ENCODE measurements at regions not wholly inside any gene's neighbourhood (a gene's known extent, or its start where the extent isn't known, plus 50 kb on each side); places are given as distances from the start of the nearest gene placed in this dataset.
"Not testable (repeated sequence)": the region's sequence is repeated elsewhere in the genome, so short reads cannot be mapped to it uniquely, and the experiment has no call there.

- no peaks in the 10 kb centered on the region for H3K4me1 Mint-ChIP-seq (ENCODE audit: low read depth)
- no peaks in the 10 kb centered on the region for H3K9me3 Mint-ChIP-seq
- H3K27ac Mint-ChIP-seq = no peak overlapping the region
- H3K27me3 Mint-ChIP-seq = peaks cover 6% of the 10 kb centered on the region
- no peak overlapping the region for H3K4me3 Mint-ChIP-seq
- no peaks in the 10 kb centered on the region for H3K36me3 Mint-ChIP-seq (ENCODE audit: low read depth)
Measured at GRCh38 chr5:36505021-36505420, 101.4 kb upstream of the SLC1A3 start.

GRCh38 chr5:36507332-36507952 lies 99.0 kb upstream of the SLC1A3 start:
- H3K9me3 Mint-ChIP-seq = no peaks in the 10 kb centered on the region
- peaks cover 6% of the 10 kb centered on the region for H3K27me3 Mint-ChIP-seq
- no peaks in the 10 kb centered on the region for H3K4me1 Mint-ChIP-seq (ENCODE audit: low read depth)
- H3K27ac Mint-ChIP-seq = no peak overlapping the region
- no peak overlapping the region for H3K4me3 Mint-ChIP-seq
- H3K36me3 Mint-ChIP-seq (ENCODE audit: low read depth) = no peaks in the 10 kb centered on the region

- H3K27me3 Mint-ChIP-seq; H3K9me3 Mint-ChIP-seq; H3K4me1 Mint-ChIP-seq (ENCODE audit: low read depth); H3K4me3 Mint-ChIP-seq; H3K27ac Mint-ChIP-seq; H3K36me3 Mint-ChIP-seq (ENCODE audit: low read depth): not testable (repeated sequence)
Measured at GRCh38 chr5:36508331-36508730, 98.1 kb upstream of the SLC1A3 start.

- H3K9me3 Mint-ChIP-seq; H3K4me1 Mint-ChIP-seq (ENCODE audit: low read depth); H3K27me3 Mint-ChIP-seq; H3K4me3 Mint-ChIP-seq; H3K36me3 Mint-ChIP-seq (ENCODE audit: low read depth); H3K27ac Mint-ChIP-seq: not testable (repeated sequence)
Measured at GRCh38 chr5:36513647-36514046, 92.8 kb upstream of the SLC1A3 start.

- H3K36me3 Mint-ChIP-seq (ENCODE audit: low read depth) = no peaks in the 10 kb centered on the region
- H3K9me3 Mint-ChIP-seq = no peaks in the 10 kb centered on the region
- no peak overlapping the region for H3K27ac Mint-ChIP-seq
- H3K27me3 Mint-ChIP-seq = no peaks in the 10 kb centered on the region
- no peak overlapping the region for H3K4me3 Mint-ChIP-seq
- no peaks in the 10 kb centered on the region for H3K4me1 Mint-ChIP-seq (ENCODE audit: low read depth)
Measured at GRCh38 chr5:36519881-36520280, 86.5 kb upstream of the SLC1A3 start.

- Mint-ChIP-seq H3K36me3 (ENCODE audit: low read depth) (no peaks in the 10 kb centered on the region), H3K9me3 (no peaks in the 10 kb centered on the region), H3K27me3 (no peaks in the 10 kb centered on the region), H3K27ac (peak overlapping the region; percentile 9), H3K4me1 (ENCODE audit: low read depth) (no peaks in the 10 kb centered on the region), H3K4me3 (no peak overlapping the region)
Measured at GRCh38 chr5:36521219-36521618, 85.2 kb upstream of the SLC1A3 start.

GRCh38 chr5:36521838-36522745 lies 84.3 kb upstream of the SLC1A3 start:
- no peak overlapping the region for H3K27ac Mint-ChIP-seq
- H3K36me3 Mint-ChIP-seq (ENCODE audit: low read depth) = no peaks in the 10 kb centered on the region
- H3K27me3 Mint-ChIP-seq = no peaks in the 10 kb centered on the region
- no peaks in the 10 kb centered on the region for H3K4me1 Mint-ChIP-seq (ENCODE audit: low read depth)
- H3K4me3 Mint-ChIP-seq = no peak overlapping the region
- H3K9me3 Mint-ChIP-seq = no peaks in the 10 kb centered on the region

GRCh38 chr5:36522746-36523065 lies 83.7 kb upstream of the SLC1A3 start:
- Mint-ChIP-seq H3K27me3 (no peaks in the 10 kb centered on the region), H3K27ac (no peak overlapping the region), H3K4me1 (ENCODE audit: low read depth) (no peaks in the 10 kb centered on the region), H3K4me3 (no peak overlapping the region), H3K36me3 (ENCODE audit: low read depth) (no peaks in the 10 kb centered on the region), H3K9me3 (no peaks in the 10 kb centered on the region)

- Mint-ChIP-seq H3K4me3 (no peak overlapping the region), H3K9me3 (no peaks in the 10 kb centered on the region), H3K36me3 (ENCODE audit: low read depth) (no peaks in the 10 kb centered on the region), H3K4me1 (ENCODE audit: low read depth) (no peaks in the 10 kb centered on the region), H3K27ac (no peak overlapping the region), H3K27me3 (no peaks in the 10 kb centered on the region)
Measured at GRCh38 chr5:36523450-36523849, 83.0 kb upstream of the SLC1A3 start.

GRCh38 chr5:36523926-36524325 lies 82.5 kb upstream of the SLC1A3 start:
- H3K27me3 Mint-ChIP-seq = no peaks in the 10 kb centered on the region
- no peaks in the 10 kb centered on the region for H3K36me3 Mint-ChIP-seq (ENCODE audit: low read depth)
- no peaks in the 10 kb centered on the region for H3K9me3 Mint-ChIP-seq
- no peak overlapping the region for H3K27ac Mint-ChIP-seq
- H3K4me1 Mint-ChIP-seq (ENCODE audit: low read depth) = no peaks in the 10 kb centered on the region
- no peak overlapping the region for H3K4me3 Mint-ChIP-seq

GRCh38 chr5:36526537-36526936 lies 79.9 kb upstream of the SLC1A3 start:
- Mint-ChIP-seq H3K27me3 (peaks cover 4% of the 10 kb centered on the region), H3K4me3 (no peak overlapping the region), H3K27ac (no peak overlapping the region), H3K36me3 (ENCODE audit: low read depth) (no peaks in the 10 kb centered on the region), H3K9me3 (no peaks in the 10 kb centered on the region), H3K4me1 (ENCODE audit: low read depth) (no peaks in the 10 kb centered on the region)

GRCh38 chr5:36528588-36528987 lies 77.8 kb upstream of the SLC1A3 start:
- no peaks in the 10 kb centered on the region for H3K36me3 Mint-ChIP-seq (ENCODE audit: low read depth)
- H3K4me3 Mint-ChIP-seq = no peak overlapping the region
- H3K27ac Mint-ChIP-seq = no peak overlapping the region
- peaks cover 12% of the 10 kb centered on the region for H3K27me3 Mint-ChIP-seq
- no peaks in the 10 kb centered on the region for H3K4me1 Mint-ChIP-seq (ENCODE audit: low read depth)
- H3K9me3 Mint-ChIP-seq = no peaks in the 10 kb centered on the region

GRCh38 chr5:36529142-36529541 lies 77.3 kb upstream of the SLC1A3 start:
- Mint-ChIP-seq H3K27ac (no peak overlapping the region), H3K4me1 (ENCODE audit: low read depth) (no peaks in the 10 kb centered on the region), H3K27me3 (peaks cover 12% of the 10 kb centered on the region), H3K9me3 (no peaks in the 10 kb centered on the region), H3K4me3 (no peak overlapping the region), H3K36me3 (ENCODE audit: low read depth) (no peaks in the 10 kb centered on the region)

GRCh38 chr5:36530215-36530614 lies 76.2 kb upstream of the SLC1A3 start:
- no peaks in the 10 kb centered on the region for H3K36me3 Mint-ChIP-seq (ENCODE audit: low read depth)
- H3K4me1 Mint-ChIP-seq (ENCODE audit: low read depth) = no peaks in the 10 kb centered on the region

GRCh38 chr5:36531401-36531800 lies 75.0 kb upstream of the SLC1A3 start:
- Mint-ChIP-seq H3K4me1 (ENCODE audit: low read depth) (no peaks in the 10 kb centered on the region), H3K9me3 (no peaks in the 10 kb centered on the region), H3K27me3 (peaks cover 12% of the 10 kb centered on the region), H3K4me3 (no peak overlapping the region), H3K27ac (no peak overlapping the region), H3K36me3 (ENCODE audit: low read depth) (no peaks in the 10 kb centered on the region)

More at GRCh38 chr5:36530215-36530614, 76.2 kb upstream of the SLC1A3 start:
- no peaks in the 10 kb centered on the region for H3K9me3 Mint-ChIP-seq
- no peak overlapping the region for H3K27ac Mint-ChIP-seq
- H3K27me3 Mint-ChIP-seq = peaks cover 12% of the 10 kb centered on the region
- H3K4me3 Mint-ChIP-seq = no peak overlapping the region

- no peak overlapping the region for H3K4me3 Mint-ChIP-seq
- no peaks in the 10 kb centered on the region for H3K36me3 Mint-ChIP-seq (ENCODE audit: low read depth)
- H3K9me3 Mint-ChIP-seq = no peaks in the 10 kb centered on the region
- no peaks in the 10 kb centered on the region for H3K4me1 Mint-ChIP-seq (ENCODE audit: low read depth)
- no peak overlapping the region for H3K27ac Mint-ChIP-seq
- peaks cover 12% of the 10 kb centered on the region for H3K27me3 Mint-ChIP-seq
Measured at GRCh38 chr5:36535378-36535777, 71.0 kb upstream of the SLC1A3 start.
